Astrocyte (in vitro differentiated cells and primary cell): ENCODE measurements at regions not wholly inside any gene's neighbourhood (a gene's known extent, or its start where the extent isn't known, plus 50 kb on each side); places are given as distances from the start of the nearest gene placed in this dataset.

Source experiments
- DNase-seq: peaks from one replicate; pipeline ENCODE4 v3.0.0-alpha.2; 2010; ENCODE audit warnings: low read depth
- FAIRE-seq: peaks from 2 replicates; lab custom pipeline; 2011; peaks lifted over from hg19 to GRCh38; lab: Jason Lieb, UNC
- H2AFZ ChIP-seq: 2 replicates; pipeline ENCODE4 v1.6.0; 2012; ENCODE audit warnings: low read depth, low read length, inconsistent platforms
- H3K27ac ChIP-seq: 2 replicates; pipeline ENCODE4 v1.5.1; 2011; ENCODE audit warnings: low read depth, low read length, inconsistent platforms
- H3K27me3 ChIP-seq: 2 replicates; pipeline ENCODE4 v1.6.0; 2011; ENCODE audit warnings: low read length, inconsistent platforms; ENCODE audit not compliant: insufficient read depth
- H3K36me3 ChIP-seq: 2 replicates; pipeline ENCODE4 v1.5.1; 2011; ENCODE audit warnings: low read length, inconsistent platforms; ENCODE audit not compliant: insufficient read depth
- H3K4me1 ChIP-seq: 2 replicates; pipeline ENCODE4 v1.5.1; 2011; ENCODE audit warnings: low read length, inconsistent platforms; ENCODE audit not compliant: insufficient read depth
- H3K4me2 ChIP-seq: 2 replicates; pipeline ENCODE4 v1.6.0; 2012; ENCODE audit warnings: low read length, inconsistent platforms
- H3K4me3 ChIP-seq: 2 replicates; pipeline ENCODE4 v1.5.1; 2011; ENCODE audit warnings: low read depth, mild to moderate bottlenecking, low read length, inconsistent platforms; ENCODE audit not compliant: insufficient read depth
- H3K79me2 ChIP-seq: 2 replicates; pipeline ENCODE4 v1.6.0; 2012; ENCODE audit warnings: mild to moderate bottlenecking, low read length, inconsistent platforms; ENCODE audit not compliant: insufficient read depth
- H3K9ac ChIP-seq: 2 replicates; pipeline ENCODE4 v1.6.0; 2012; ENCODE audit warnings: mild to moderate bottlenecking, low read length, inconsistent platforms
- H3K9me3 ChIP-seq: 2 replicates; pipeline ENCODE4 v1.5.1; 2012; ENCODE audit warnings: low read depth, mild to moderate bottlenecking, low read length, inconsistent platforms; ENCODE audit not compliant: insufficient read depth
- H4K20me1 ChIP-seq: 2 replicates; pipeline ENCODE4 v1.6.0; 2012; ENCODE audit warnings: low read length, inconsistent platforms; ENCODE audit not compliant: insufficient read depth
- H3K27ac Mint-ChIP-seq: one replicate; pipeline ENCODE4 v1.8.0; 2021; ENCODE audit warnings: mild to moderate bottlenecking, mixed read lengths; ENCODE audit not compliant: unreplicated experiment
- H3K27me3 Mint-ChIP-seq: one replicate; pipeline ENCODE4 v1.8.0; 2021; ENCODE audit warnings: low read depth, mixed read lengths; ENCODE audit not compliant: unreplicated experiment
- H3K36me3 Mint-ChIP-seq: one replicate; pipeline ENCODE4 v1.8.0; 2021; ENCODE audit warnings: low read depth, mixed read lengths; ENCODE audit not compliant: unreplicated experiment
- H3K4me1 Mint-ChIP-seq: one replicate; pipeline ENCODE4 v1.8.0; 2021; ENCODE audit warnings: low read depth, mixed read lengths; ENCODE audit not compliant: unreplicated experiment
- H3K4me3 Mint-ChIP-seq: one replicate; pipeline ENCODE4 v1.8.0; 2021; ENCODE audit warnings: mild to moderate bottlenecking, moderate library complexity, mixed read lengths; ENCODE audit not compliant: unreplicated experiment
- H3K9me3 Mint-ChIP-seq: one replicate; pipeline ENCODE4 v1.8.0; 2021; ENCODE audit warnings: mild to moderate bottlenecking, mixed read lengths; ENCODE audit not compliant: unreplicated experiment
- CTCF ChIP-seq: IDR thresholded peaks from 2 replicates; pipeline ENCODE4 v1.5.1; 2011; ENCODE audit warnings: low read depth, mild to moderate bottlenecking, inconsistent platforms, low read length, moderate library complexity; ENCODE audit not compliant: insufficient read depth
- EZH2 ChIP-seq: IDR thresholded peaks from 2 replicates; pipeline ENCODE4 v1.6.1; 2012; ENCODE audit warnings: mild to moderate bottlenecking, low read length, inconsistent platforms; ENCODE audit not compliant: insufficient read depth

- Histone ChIP-seq H3K27ac (no peak overlapping the region), H4K20me1 (no peaks in the 10 kb centered on the region), H3K9ac (no peak overlapping the region), H3K27me3 (no peaks in the 10 kb centered on the region), H3K4me2 (no peak overlapping the region), H3K79me2 (no peaks in the 10 kb centered on the region), H3K4me3 (no peak overlapping the region), H3K36me3 (no peaks in the 10 kb centered on the region), H2AFZ (no peak overlapping the region), H3K4me1 (peaks cover 26% of the 10 kb centered on the region), H3K9me3 (no peaks in the 10 kb centered on the region)
- Mint-ChIP-seq H3K4me3 (no peak overlapping the region), H3K4me1 (peaks cover 22% of the 10 kb centered on the region), H3K36me3 (no peaks in the 10 kb centered on the region), H3K27me3 (no peaks in the 10 kb centered on the region), H3K27ac (no peak overlapping the region), H3K9me3 (no peaks in the 10 kb centered on the region)
- TF ChIP-seq EZH2 (no peak), CTCF (no peak)
- FAIRE-seq (no peak), DNase-seq (no peak)
Measured at GRCh38 chr18:54772056-54772455, 56.2 kb upstream of the RAB27B start.

- Histone ChIP-seq H3K4me1 (peaks cover 29% of the 10 kb centered on the region), H3K27me3 (no peaks in the 10 kb centered on the region), H3K27ac (peak overlapping the region; percentile 98), H3K9ac (no peak overlapping the region), H3K36me3 (no peaks in the 10 kb centered on the region), H2AFZ (no peak overlapping the region), H3K9me3 (no peaks in the 10 kb centered on the region), H3K4me2 (peak overlapping the region; percentile 77), H3K4me3 (no peak overlapping the region), H3K79me2 (no peaks in the 10 kb centered on the region), H4K20me1 (no peaks in the 10 kb centered on the region)
- no peak overlapping the region for H3K4me3 Mint-ChIP-seq
- DNase-seq (peak; percentile 45), FAIRE-seq (peak; percentile 66)
- no peak for TF ChIP-seq CTCF
- TF ChIP-seq EZH2, result no peak
- no peaks in the 10 kb centered on the region for H3K9me3 Mint-ChIP-seq
- peaks cover 26% of the 10 kb centered on the region for H3K4me1 Mint-ChIP-seq
- no peaks in the 10 kb centered on the region for H3K36me3 Mint-ChIP-seq
- peak overlapping the region; percentile 96 for H3K27ac Mint-ChIP-seq
- no peaks in the 10 kb centered on the region for H3K27me3 Mint-ChIP-seq
Measured at GRCh38 chr18:54774423-54774822, 53.9 kb upstream of the RAB27B start.

- peak overlapping the region; percentile 77 for H3K4me2 ChIP-seq
- FAIRE-seq (no peak), DNase-seq (peak; percentile 38)
- Mint-ChIP-seq H3K4me3 (no peak overlapping the region), H3K36me3 (no peaks in the 10 kb centered on the region), H3K27me3 (no peaks in the 10 kb centered on the region), H3K27ac (peak overlapping the region; percentile 96), H3K9me3 (peaks cover 2% of the 10 kb centered on the region), H3K4me1 (peaks cover 26% of the 10 kb centered on the region)
- no peak for TF ChIP-seq EZH2
- no peak for TF ChIP-seq CTCF
- peak overlapping the region; percentile 85 for H3K9ac ChIP-seq
- H3K79me2 ChIP-seq, result no peaks in the 10 kb centered on the region
- peak overlapping the region; percentile 31 for H2AFZ ChIP-seq
- H3K36me3 ChIP-seq, result no peaks in the 10 kb centered on the region
- H3K4me1 ChIP-seq, result peaks cover 29% of the 10 kb centered on the region
- no peaks in the 10 kb centered on the region for H3K27me3 ChIP-seq
- H3K4me3 ChIP-seq, result no peak overlapping the region
- no peaks in the 10 kb centered on the region for H4K20me1 ChIP-seq
- no peaks in the 10 kb centered on the region for H3K9me3 ChIP-seq
- peak overlapping the region; percentile 98 for H3K27ac ChIP-seq
Measured at GRCh38 chr18:54774981-54775665, 53.2 kb upstream of the RAB27B start.
